Mesothelial cell of epicardium (in vitro differentiated cells): ENCODE measurements at regions not wholly inside any gene's neighbourhood (a gene's known extent, or its start where the extent isn't known, plus 50 kb on each side); places are given as distances from the start of the nearest gene placed in this dataset.

Source experiments
- DNase-seq, 2 experiments: peaks; one replicate each; pipeline ENCODE4 v3.0.0; 2021; ENCODE audit warnings: low spot score in 2 of 2; ENCODE audit not compliant: unreplicated experiment in 2 of 2
- H3K27ac Mint-ChIP-seq: 2 replicates; pipeline ENCODE4 v1.8.0; 2021; ENCODE audit warnings: mixed read lengths
- H3K27me3 Mint-ChIP-seq: 2 replicates; pipeline ENCODE4 v1.8.0; 2021; ENCODE audit warnings: low read depth, mixed read lengths
- H3K36me3 Mint-ChIP-seq: 2 replicates; pipeline ENCODE4 v1.8.0; 2021; ENCODE audit warnings: mixed read lengths
- H3K4me1 Mint-ChIP-seq: 2 replicates; pipeline ENCODE4 v1.8.0; 2021; ENCODE audit warnings: mixed read lengths
- H3K4me3 Mint-ChIP-seq: 2 replicates; pipeline ENCODE4 v1.8.0; 2021; ENCODE audit warnings: mild to moderate bottlenecking, moderate library complexity, mixed read lengths
- H3K9me3 Mint-ChIP-seq: 2 replicates; pipeline ENCODE4 v1.8.0; 2021; ENCODE audit warnings: mixed read lengths
- CTCF ChIP-seq: fragments of 200-600 bp; sonication (generic); IDR thresholded peaks from one replicate; pipeline ENCODE4 v1.5.0; 2021; ENCODE audit warnings: antibody characterized with exemption; ENCODE audit not compliant: unreplicated experiment

- peaks cover 11% of the 10 kb centered on the region for H3K27me3 Mint-ChIP-seq
- H3K9me3 Mint-ChIP-seq = no peaks in the 10 kb centered on the region
- no peaks in the 10 kb centered on the region for H3K36me3 Mint-ChIP-seq
Observed at GRCh38 chr9:86557918-86558317, 203.7 kb upstream of the TUT7 start.

GRCh38 chr9:86557063-86557766 lies 203.0 kb upstream of the TUT7 start:
- Mint-ChIP-seq H3K27me3 (peaks cover 13% of the 10 kb centered on the region), H3K4me1 (no peaks in the 10 kb centered on the region), H3K9me3 (no peaks in the 10 kb centered on the region), H3K27ac (no peak overlapping the region), H3K36me3 (no peaks in the 10 kb centered on the region), H3K4me3 (no peak overlapping the region)
- no peak for DNase-seq
- no peak for TF ChIP-seq CTCF

More at GRCh38 chr9:86557918-86558317, 203.7 kb upstream of the TUT7 start:
- no peak for DNase-seq
- H3K27ac Mint-ChIP-seq = no peak overlapping the region
- TF ChIP-seq CTCF = no peak
- H3K4me1 Mint-ChIP-seq = peaks cover 5% of the 10 kb centered on the region
- H3K4me3 Mint-ChIP-seq = no peak overlapping the region

GRCh38 chr9:86555661-86556060 lies 201.5 kb upstream of the TUT7 start:
- no peak for DNase-seq
- Mint-ChIP-seq H3K4me1 (no peaks in the 10 kb centered on the region), H3K27me3 (peaks cover 13% of the 10 kb centered on the region), H3K9me3 (no peaks in the 10 kb centered on the region), H3K36me3 (no peaks in the 10 kb centered on the region), H3K27ac (no peak overlapping the region), H3K4me3 (no peak overlapping the region)
- TF ChIP-seq CTCF = no peak

- no peaks in the 10 kb centered on the region for H3K36me3 Mint-ChIP-seq
- no peak for TF ChIP-seq CTCF
- H3K9me3 Mint-ChIP-seq = no peaks in the 10 kb centered on the region
- H3K4me3 Mint-ChIP-seq = no peak overlapping the region
- peaks cover 6% of the 10 kb centered on the region for H3K27me3 Mint-ChIP-seq
- no peak overlapping the region for H3K27ac Mint-ChIP-seq
- no peaks in the 10 kb centered on the region for H3K4me1 Mint-ChIP-seq
- DNase-seq = no peak
Observed at GRCh38 chr9:86550401-86550800, 196.2 kb upstream of the TUT7 start.

GRCh38 chr9:86549920-86550319 lies 195.7 kb upstream of the TUT7 start:
- Mint-ChIP-seq H3K4me1 (peaks cover 3% of the 10 kb centered on the region), H3K27me3 (peaks cover 6% of the 10 kb centered on the region), H3K4me3 (no peak overlapping the region), H3K27ac (no peak overlapping the region), H3K36me3 (no peaks in the 10 kb centered on the region), H3K9me3 (no peaks in the 10 kb centered on the region)
- TF ChIP-seq CTCF = no peak
- no peak for DNase-seq
